ENCODE measurements at regions not wholly inside any gene's neighbourhood (a gene's known extent, or its start where the extent isn't known, plus 50 kb on each side); places are given as distances from the start of the nearest gene placed in this dataset.

- TF ChIP-seq CTCF (IDR thresholded peaks at IDR 0.05; ENCODE audit: insufficient read depth, low read length) (no peak), GABPA (IDR thresholded peaks at IDR 0.05; ENCODE audit: low read depth) (no peak), REST (IDR thresholded peaks at IDR 0.05; ENCODE audit: insufficient replicate concordance, low read depth) (no peak), POLR2AphosphoS5 (IDR thresholded peaks at IDR 0.05; ENCODE audit: low read depth) (no peak)
These were observed 279.6 kb downstream of the ADGB start for GRCh38 chr6:146878168-146878951.
